ENCODE measurements at regions not wholly inside any gene's neighbourhood (a gene's known extent, or its start where the extent isn't known, plus 50 kb on each side); places are given as distances from the start of the nearest gene placed in this dataset.

DNA sequence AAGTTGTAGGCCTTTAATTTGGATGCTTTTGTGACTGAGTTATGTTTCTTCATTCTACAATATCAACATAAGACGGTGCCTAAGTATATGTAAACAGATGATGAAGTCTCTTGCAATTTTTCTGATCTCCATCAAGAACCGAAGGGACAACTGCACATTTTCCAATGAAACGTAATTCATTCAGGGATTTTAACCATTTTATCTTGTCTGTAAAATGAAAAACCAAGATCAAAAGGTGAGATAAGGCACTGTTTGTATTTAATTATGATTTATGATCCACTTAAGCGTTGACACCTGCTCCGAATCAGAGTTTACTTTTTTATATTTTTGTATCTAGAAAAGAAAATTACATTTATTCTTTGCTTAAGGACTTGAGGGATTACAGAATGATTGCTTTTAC, 556.8 kb upstream of the ARGLU1 start:
- TF ChIP-seq SP2 (tag by site-specific recombination; IDR thresholded peaks at IDR 0.05) (no peak), ZNF274 (IDR thresholded peaks at IDR 0.05; ENCODE audit: low read length) (no peak), ZNF274 (tag by site-specific recombination; IDR thresholded peaks at IDR 0.05; ENCODE audit: borderline replicate concordance) (no peak), ZNF571 (tag by site-specific recombination; IDR thresholded peaks at IDR 0.05) (no peak), HOXA7 (CRISPR knock-in tag; IDR thresholded peaks at IDR 0.05; ENCODE audit: borderline replicate concordance) (no peak), PRDM1 (tag by site-specific recombination; IDR thresholded peaks at IDR 0.05) (no peak), ZNF776 (tag by site-specific recombination; IDR thresholded peaks at IDR 0.05; ENCODE audit: borderline replicate concordance) (no peak)
- TF ChIP-seq, protein P1, sequence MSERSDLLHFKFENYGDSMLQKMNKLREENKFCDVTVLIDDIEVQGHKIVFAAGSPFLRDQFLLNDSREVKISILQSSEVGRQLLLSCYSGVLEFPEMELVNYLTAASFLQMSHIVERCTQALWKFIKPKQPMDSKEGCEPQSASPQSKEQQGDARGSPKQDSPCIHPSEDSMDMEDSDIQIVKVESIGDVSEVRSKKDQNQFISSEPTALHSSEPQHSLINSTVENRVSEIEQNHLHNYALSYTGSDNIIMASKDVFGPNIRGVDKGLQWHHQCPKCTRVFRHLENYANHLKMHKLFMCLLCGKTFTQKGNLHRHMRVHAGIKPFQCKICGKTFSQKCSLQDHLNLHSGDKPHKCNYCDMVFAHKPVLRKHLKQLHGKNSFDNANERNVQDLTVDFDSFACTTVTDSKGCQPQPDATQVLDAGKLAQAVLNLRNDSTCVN (tag by site-specific recombination; optimal IDR thresholded peaks at IDR 0.05) = no peak
- TF ChIP-seq, protein P2, sequence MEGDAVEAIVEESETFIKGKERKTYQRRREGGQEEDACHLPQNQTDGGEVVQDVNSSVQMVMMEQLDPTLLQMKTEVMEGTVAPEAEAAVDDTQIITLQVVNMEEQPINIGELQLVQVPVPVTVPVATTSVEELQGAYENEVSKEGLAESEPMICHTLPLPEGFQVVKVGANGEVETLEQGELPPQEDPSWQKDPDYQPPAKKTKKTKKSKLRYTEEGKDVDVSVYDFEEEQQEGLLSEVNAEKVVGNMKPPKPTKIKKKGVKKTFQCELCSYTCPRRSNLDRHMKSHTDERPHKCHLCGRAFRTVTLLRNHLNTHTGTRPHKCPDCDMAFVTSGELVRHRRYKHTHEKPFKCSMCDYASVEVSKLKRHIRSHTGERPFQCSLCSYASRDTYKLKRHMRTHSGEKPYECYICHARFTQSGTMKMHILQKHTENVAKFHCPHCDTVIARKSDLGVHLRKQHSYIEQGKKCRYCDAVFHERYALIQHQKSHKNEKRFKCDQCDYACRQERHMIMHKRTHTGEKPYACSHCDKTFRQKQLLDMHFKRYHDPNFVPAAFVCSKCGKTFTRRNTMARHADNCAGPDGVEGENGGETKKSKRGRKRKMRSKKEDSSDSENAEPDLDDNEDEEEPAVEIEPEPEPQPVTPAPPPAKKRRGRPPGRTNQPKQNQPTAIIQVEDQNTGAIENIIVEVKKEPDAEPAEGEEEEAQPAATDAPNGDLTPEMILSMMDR (tag by site-specific recombination; IDR thresholded peaks at IDR 0.05) = no peak
